Upper lobe of left lung (tissue), 6 donors: ENCODE measurements at regions not wholly inside any gene's neighbourhood (a gene's known extent, or its start where the extent isn't known, plus 50 kb on each side); places are given as distances from the start of the nearest gene placed in this dataset.
"Not testable (repeated sequence)": the region's sequence is repeated elsewhere in the genome, so short reads cannot be mapped to it uniquely, and the experiment has no call there.

Experiments
- ATAC-seq, 2 donors: fragments of 200-7000 bp; cut with Tn5 transposase; one replicate each; pipeline ENCODE4 v1.9.1; 2022; ENCODE audit warnings: mild to moderate bottlenecking in 2 of 2, moderate library complexity in 2 of 2; ENCODE audit not compliant: low FRiP score in 2 of 2
- DNase-seq, 2 donors: peaks; one replicate each; pipeline ENCODE4 v3.0.0-alpha.2; 2019 to 2020
- H3K27ac ChIP-seq, 4 donors: fragments of 200-600 bp; sonication (generic); one replicate each; pipeline ENCODE4 v1.5.1; 2016 to 2019
- H3K27me3 ChIP-seq, 4 donors: fragments of 200-600 bp; sonication (generic); one replicate each; pipeline ENCODE4 v1.5.1; 2017 to 2019
- H3K36me3 ChIP-seq, 4 donors: fragments of 200-600 bp; sonication (generic); one replicate each; pipeline ENCODE4 v1.5.1; 2016 to 2019
- H3K4me1 ChIP-seq, 4 donors: fragments of 200-600 bp; sonication (generic); one replicate each; pipeline ENCODE4 v1.5.1; 2018 to 2019
- H3K4me3 ChIP-seq, 4 donors: fragments of 200-600 bp; sonication (generic); one replicate each; pipeline ENCODE4 v1.5.1; 2017 to 2019; ENCODE audit warnings: mild to moderate bottlenecking in 2 of 4, moderate library complexity in 1 of 4
- H3K9me3 ChIP-seq, 4 donors: fragments of 200-600 bp; sonication (generic); one replicate each; pipeline ENCODE4 v1.5.1; 2018 to 2019
- EP300 ChIP-seq, 4 donors: sonication (generic); formaldehyde crosslinking; IDR thresholded peaks; one replicate each; pipeline ENCODE4 v1.5.1; 2017; ENCODE audit warnings: antibody characterized with exemption in 4 of 4, control low read depth in 2 of 4
- POLR2A ChIP-seq, 4 donors: fragments of 450-650 bp; IDR thresholded peaks; one replicate each; pipeline ENCODE4 v1.5.1; 2016 to 2017; ENCODE audit warnings: antibody characterized with exemption in 4 of 4, mild to moderate bottlenecking in 2 of 4
- POLR2AphosphoS5 ChIP-seq, 2 donors: sonication (generic); formaldehyde crosslinking; IDR thresholded peaks; one replicate each; pipeline ENCODE4 v1.5.1; 2017; ENCODE audit warnings: antibody characterized with exemption in 2 of 2
- WGBS, 2 donors: methylation state at CpG; one replicate each; pipeline ENCODE4 v1.1.5; 2017 to 2018; 5-methylcytosine and 5-hydroxymethylcytosine counted together
- TF ChIP-seq, protein P1 (sequence below), 6 experiments: fragments of 450-650 bp in 4 of 6; fragments of 200-600 bp in 2 of 6; sonication (generic) in 2 of 6; IDR thresholded peaks; one replicate each; pipeline ENCODE4 v1.5.1; 2016 to 2019; ENCODE audit warnings: antibody characterized with exemption in 6 of 6
- donor health status: DM: no; HTN: no; CAD: no; lungs with moderate emphysema.
- donor health status: DM: no; HTN: yes; CAD: no; lungs with severe emphysema.

GRCh38 chr3:55252921-55253320, 234.2 kb downstream of the WNT5A start:
- Histone ChIP-seq H3K36me3 (no peaks in the 10 kb centered on the region), H3K4me1 (no peaks in the 10 kb centered on the region), H3K4me3 (no peak overlapping the region), H3K9me3 (peaks cover 0 to 4% (median 0%) of the 10 kb centered on the region in 4 donors), H3K27me3 (no peaks in the 10 kb centered on the region), H3K27ac (no peak overlapping the region)
- DNase-seq = no peak
- no peak for ATAC-seq
- TF ChIP-seq POLR2AphosphoS5 (IDR thresholded peaks at IDR 0.05) (no peak), EP300 (IDR thresholded peaks at IDR 0.05) (no peak), POLR2A (IDR thresholded peaks at IDR 0.05) (no peak)
- TF ChIP-seq, protein P1, sequence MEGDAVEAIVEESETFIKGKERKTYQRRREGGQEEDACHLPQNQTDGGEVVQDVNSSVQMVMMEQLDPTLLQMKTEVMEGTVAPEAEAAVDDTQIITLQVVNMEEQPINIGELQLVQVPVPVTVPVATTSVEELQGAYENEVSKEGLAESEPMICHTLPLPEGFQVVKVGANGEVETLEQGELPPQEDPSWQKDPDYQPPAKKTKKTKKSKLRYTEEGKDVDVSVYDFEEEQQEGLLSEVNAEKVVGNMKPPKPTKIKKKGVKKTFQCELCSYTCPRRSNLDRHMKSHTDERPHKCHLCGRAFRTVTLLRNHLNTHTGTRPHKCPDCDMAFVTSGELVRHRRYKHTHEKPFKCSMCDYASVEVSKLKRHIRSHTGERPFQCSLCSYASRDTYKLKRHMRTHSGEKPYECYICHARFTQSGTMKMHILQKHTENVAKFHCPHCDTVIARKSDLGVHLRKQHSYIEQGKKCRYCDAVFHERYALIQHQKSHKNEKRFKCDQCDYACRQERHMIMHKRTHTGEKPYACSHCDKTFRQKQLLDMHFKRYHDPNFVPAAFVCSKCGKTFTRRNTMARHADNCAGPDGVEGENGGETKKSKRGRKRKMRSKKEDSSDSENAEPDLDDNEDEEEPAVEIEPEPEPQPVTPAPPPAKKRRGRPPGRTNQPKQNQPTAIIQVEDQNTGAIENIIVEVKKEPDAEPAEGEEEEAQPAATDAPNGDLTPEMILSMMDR (IDR thresholded peaks at IDR 0.05) = no peak

DNA sequence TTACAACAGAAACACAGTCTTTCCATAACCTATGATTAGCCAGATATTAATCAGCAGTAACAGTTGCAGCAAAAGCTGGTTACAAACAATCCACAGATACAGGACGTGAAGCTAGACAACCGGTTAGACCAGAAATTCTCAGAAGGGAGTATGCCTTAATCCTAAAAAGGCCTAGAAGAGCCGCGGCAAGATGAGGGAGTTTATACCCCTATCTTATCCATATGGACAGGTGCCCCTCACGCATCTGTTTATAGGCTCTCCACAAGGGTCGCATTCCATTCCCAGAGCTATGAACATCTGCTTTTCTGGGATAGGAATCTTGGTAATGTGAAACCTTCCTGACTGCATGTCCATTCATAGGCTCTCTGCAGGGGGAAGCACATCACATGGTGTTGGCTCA, 237.9 kb downstream of the WNT5A start:
- H3K9me3 ChIP-seq, H3K4me3 ChIP-seq, ATAC-seq, H3K36me3 ChIP-seq, H3K4me1 ChIP-seq, H3K27me3 ChIP-seq, H3K27ac ChIP-seq, DNase-seq: not testable (repeated sequence)
- WGBS, 2 donors = 91 to 93% methylated on average over 6 of the region's 6 CpGs

GRCh38 chr3:55247666-55248065, 239.4 kb downstream of the WNT5A start:
- Histone ChIP-seq H3K4me3 (no peak overlapping the region), H3K27me3 (no peaks in the 10 kb centered on the region), H3K27ac (no peak overlapping the region), H3K9me3 (peaks cover 0 to 4% (median 0%) of the 10 kb centered on the region in 4 donors), H3K4me1 (no peaks in the 10 kb centered on the region), H3K36me3 (no peaks in the 10 kb centered on the region)
- TF ChIP-seq POLR2A (IDR thresholded peaks at IDR 0.05) (no peak), POLR2AphosphoS5 (IDR thresholded peaks at IDR 0.05) (no peak), EP300 (IDR thresholded peaks at IDR 0.05) (no peak)
- TF ChIP-seq, protein P1 (IDR thresholded peaks at IDR 0.05) = no peak
- ATAC-seq = no peak
- DNase-seq = no peak
- WGBS, 2 donors = 54 to 55% methylated on average over 3 of the region's 3 CpGs

GRCh38 chr3:55246033-55246432, 241.1 kb downstream of the WNT5A start:
- ATAC-seq (no peak), DNase-seq (no peak)
- TF ChIP-seq EP300 (IDR thresholded peaks at IDR 0.05) (no peak), POLR2AphosphoS5 (IDR thresholded peaks at IDR 0.05) (no peak), POLR2A (IDR thresholded peaks at IDR 0.05) (no peak)
- TF ChIP-seq, protein P1 (IDR thresholded peaks at IDR 0.05) = no peak
- Histone ChIP-seq H3K36me3 (no peaks in the 10 kb centered on the region), H3K4me1 (no peaks in the 10 kb centered on the region), H3K27me3 (no peaks in the 10 kb centered on the region), H3K9me3 (peaks cover 0 to 4% (median 0%) of the 10 kb centered on the region in 4 donors), H3K4me3 (peak overlapping the region in 2 of 4 donors; percentile 2 to 12), H3K27ac (no peak overlapping the region)
- 67 to 74% methylated on average over 5 of the region's 5 CpGs for WGBS, 2 donors

DNA sequence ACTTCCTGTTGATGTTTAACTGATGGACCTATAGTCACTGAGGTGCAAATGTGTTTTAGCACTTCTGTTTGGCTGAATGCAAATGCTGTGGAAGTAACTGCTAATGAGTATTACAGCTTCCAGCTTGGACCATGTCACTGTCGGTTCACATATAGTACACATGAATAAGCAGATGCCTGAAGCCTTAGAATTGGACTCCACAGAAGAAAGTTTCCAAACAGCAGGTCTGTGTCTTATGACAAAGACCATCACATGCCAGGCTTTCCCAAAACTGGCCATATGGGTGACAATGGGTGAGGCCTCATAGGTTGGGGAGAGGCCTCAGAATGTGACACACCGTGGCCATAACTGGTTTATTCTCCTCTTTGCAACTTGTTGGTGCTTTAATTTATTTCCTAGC, 241.8 kb downstream of the WNT5A start:
- H3K9me3 ChIP-seq = peaks cover 0 to 4% (median 0%) of the 10 kb centered on the region in 4 donors
- H3K27ac ChIP-seq = no peak overlapping the region
- no peaks in the 10 kb centered on the region for H3K27me3 ChIP-seq
- no peak overlapping the region for H3K4me3 ChIP-seq
- TF ChIP-seq EP300 (IDR thresholded peaks at IDR 0.05) = no peak
- TF ChIP-seq POLR2A (IDR thresholded peaks at IDR 0.05) = no peak
- TF ChIP-seq POLR2AphosphoS5 (IDR thresholded peaks at IDR 0.05) = no peak
- TF ChIP-seq, protein P1 (IDR thresholded peaks at IDR 0.05) = no peak
- no peaks in the 10 kb centered on the region for H3K36me3 ChIP-seq
- DNase-seq (no peak), ATAC-seq (no peak)
- H3K4me1 ChIP-seq = no peaks in the 10 kb centered on the region
- 57 to 65% methylated on average over 2 of the region's 2 CpGs for WGBS, 2 donors
